Keratinocyte (primary cell): ENCODE measurements at regions not wholly inside any gene's neighbourhood (a gene's known extent, or its start where the extent isn't known, plus 50 kb on each side); places are given as distances from the start of the nearest gene placed in this dataset.

ENCODE experiments used
- EZH2 ChIP-seq: IDR thresholded peaks from one replicate; pipeline ENCODE4 v1.6.1; 2012; ENCODE audit warnings: inconsistent platforms, mild to moderate bottlenecking, low read length, moderate library complexity
- TF ChIP-seq, protein P1 (sequence below), 3 experiments: IDR thresholded peaks in 1 of 3; conservative IDR thresholded peaks in 1 of 3; optimal IDR thresholded peaks in 1 of 3; 2 replicates in 2 of 3; 3 replicates in 1 of 3; pipeline versions ENCODE3 to v1.5.1; 2011; ENCODE audit warnings: low read length in 3 of 3, mild to moderate bottlenecking in 3 of 3, moderate library complexity in 2 of 3, control low read depth in 1 of 3, inconsistent platforms in 1 of 3; ENCODE audit not compliant: insufficient read depth in 2 of 3; ENCODE audit errors: extremely low read depth in 1 of 3

GRCh38 chr4:23311983-23312382 lies 577.9 kb downstream of the PPARGC1A start:
- TF ChIP-seq, protein P1, sequence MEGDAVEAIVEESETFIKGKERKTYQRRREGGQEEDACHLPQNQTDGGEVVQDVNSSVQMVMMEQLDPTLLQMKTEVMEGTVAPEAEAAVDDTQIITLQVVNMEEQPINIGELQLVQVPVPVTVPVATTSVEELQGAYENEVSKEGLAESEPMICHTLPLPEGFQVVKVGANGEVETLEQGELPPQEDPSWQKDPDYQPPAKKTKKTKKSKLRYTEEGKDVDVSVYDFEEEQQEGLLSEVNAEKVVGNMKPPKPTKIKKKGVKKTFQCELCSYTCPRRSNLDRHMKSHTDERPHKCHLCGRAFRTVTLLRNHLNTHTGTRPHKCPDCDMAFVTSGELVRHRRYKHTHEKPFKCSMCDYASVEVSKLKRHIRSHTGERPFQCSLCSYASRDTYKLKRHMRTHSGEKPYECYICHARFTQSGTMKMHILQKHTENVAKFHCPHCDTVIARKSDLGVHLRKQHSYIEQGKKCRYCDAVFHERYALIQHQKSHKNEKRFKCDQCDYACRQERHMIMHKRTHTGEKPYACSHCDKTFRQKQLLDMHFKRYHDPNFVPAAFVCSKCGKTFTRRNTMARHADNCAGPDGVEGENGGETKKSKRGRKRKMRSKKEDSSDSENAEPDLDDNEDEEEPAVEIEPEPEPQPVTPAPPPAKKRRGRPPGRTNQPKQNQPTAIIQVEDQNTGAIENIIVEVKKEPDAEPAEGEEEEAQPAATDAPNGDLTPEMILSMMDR (optimal IDR thresholded peaks at IDR 0.05 in 1 of 3, IDR thresholded peaks at IDR 0.05 in 1 of 3, conservative IDR thresholded peaks at IDR 0.05 in 1 of 3; ENCODE audit: extremely low read depth in 1 of 3, insufficient read depth in 2 of 3, low read length in 3 of 3) = no peak
- no peak for TF ChIP-seq EZH2
